Islet precursor cell (in vitro differentiated cells): ENCODE measurements at regions not wholly inside any gene's neighbourhood (a gene's known extent, or its start where the extent isn't known, plus 50 kb on each side); places are given as distances from the start of the nearest gene placed in this dataset.

Source experiments
- DNase-seq: peaks from one replicate; pipeline ENCODE4 v3.0.0-alpha.2; 2018

DNA sequence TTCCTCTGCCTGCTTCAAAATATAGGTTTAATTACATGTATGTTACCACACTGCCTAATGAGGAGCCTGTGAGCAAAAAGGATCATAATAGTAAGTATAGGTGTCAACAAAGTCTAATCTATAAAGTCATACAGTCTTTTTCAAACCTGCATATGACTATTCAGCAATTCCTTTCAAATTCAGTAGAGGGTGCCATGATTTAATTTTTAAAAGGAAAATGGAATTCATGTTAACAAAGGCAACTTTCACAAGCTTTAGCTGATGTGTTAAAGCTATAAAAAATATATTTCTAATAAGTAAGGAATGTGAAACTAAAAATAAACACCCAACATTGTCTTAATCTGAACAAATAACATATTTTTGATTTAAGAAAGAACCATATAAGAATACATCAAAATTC is 52.1 kb downstream of the MPP7 start:
- DNase-seq, result no peak

DNA sequence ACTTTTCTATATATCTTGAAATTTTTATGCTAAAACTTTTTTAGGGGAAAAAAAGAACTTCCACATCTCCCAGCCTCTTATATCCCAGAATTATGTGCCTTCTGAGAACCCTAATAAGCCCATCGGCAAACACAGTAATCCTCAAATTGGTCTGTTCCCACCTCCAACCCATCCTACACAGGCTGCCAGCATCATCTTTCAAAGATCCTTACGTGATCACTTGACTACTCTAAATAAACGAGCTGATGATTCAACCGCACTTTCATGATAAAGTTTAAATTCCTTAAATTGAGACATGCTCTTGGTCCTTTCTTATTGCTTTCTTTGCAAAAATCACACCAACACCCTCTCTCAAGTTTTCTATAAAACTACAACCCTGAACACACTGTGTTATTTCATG is 52.5 kb downstream of the MPP7 start:
- no peak for DNase-seq

DNA sequence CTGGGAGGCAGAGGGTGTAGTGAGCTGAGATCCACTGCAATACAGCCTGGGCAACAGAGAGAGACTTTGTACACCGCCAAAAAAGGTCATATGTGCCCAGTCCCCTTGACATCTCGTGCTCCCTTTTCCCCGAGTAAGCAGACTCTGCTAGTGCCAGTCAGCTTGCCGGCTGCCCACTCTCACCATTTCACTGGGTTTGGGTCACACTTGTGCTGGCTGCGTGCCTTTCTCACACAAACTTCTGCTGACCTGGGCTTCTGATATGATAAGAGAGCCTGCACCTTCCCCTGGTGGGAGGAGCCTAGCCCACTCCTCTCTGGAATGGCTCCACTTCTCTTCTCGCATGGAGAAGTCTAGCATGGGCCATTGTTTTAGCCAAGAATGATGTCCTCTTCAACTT is 53.4 kb downstream of the MPP7 start:
- DNase-seq, result no peak

DNA sequence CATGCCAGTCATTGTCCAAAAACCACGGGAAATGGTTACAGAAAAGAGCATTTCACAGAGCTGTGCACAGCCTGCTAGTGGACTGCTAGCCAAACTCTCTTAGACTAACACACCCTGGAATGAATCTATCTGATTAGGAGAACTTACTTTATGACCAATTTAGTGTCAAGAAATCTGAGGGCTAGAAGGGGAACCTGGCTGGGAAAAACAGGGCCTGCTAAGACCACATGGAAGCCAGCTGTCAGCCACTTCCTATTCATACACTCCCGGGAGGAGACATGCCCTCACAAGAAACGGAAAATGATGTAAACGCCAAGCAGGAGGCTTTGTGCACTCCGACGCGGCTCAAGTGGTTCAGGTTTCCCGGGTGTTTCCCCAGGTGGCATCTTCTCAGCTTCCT is 54.8 kb downstream of the MPP7 start:
- no peak for DNase-seq

DNA sequence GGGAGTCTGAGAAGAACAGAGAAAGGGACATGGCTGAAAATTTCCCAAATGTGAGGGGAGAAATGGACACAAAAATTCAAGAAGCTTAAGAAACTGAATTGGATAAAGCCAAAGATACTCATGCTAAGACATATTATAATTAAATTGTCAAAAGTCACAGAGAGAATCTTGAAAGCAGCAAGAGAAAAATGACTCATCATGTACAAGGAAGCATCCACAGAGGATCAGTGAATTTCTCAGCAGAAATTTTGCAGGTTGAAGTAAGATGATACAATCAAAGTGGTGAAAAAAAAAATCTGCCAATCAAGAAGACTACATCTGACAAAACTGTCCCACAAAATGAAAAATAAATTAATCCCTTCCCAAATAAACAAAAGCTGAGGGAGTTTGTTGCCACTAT is 56.8 kb downstream of the MPP7 start:
- no peak for DNase-seq

DNA sequence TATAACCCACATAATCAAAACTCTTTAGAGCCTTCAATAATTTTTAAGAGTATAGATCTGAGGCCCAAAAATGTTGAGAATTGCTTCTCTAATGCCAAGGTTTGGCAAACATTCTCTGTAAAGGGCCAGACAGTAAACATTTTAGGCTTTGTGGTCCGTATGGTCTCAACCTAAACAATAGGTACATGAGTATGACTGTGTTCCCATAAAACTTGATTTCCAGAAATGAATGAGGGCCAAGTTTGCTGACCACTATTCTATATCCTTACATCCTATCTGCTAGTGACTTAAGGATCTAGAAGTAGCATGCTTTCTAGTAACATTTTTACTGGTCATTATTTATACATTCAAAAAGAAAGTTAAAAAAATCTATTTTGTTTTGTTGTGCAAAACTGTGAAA is 58.9 kb downstream of the MPP7 start:
- no peak for DNase-seq

DNA sequence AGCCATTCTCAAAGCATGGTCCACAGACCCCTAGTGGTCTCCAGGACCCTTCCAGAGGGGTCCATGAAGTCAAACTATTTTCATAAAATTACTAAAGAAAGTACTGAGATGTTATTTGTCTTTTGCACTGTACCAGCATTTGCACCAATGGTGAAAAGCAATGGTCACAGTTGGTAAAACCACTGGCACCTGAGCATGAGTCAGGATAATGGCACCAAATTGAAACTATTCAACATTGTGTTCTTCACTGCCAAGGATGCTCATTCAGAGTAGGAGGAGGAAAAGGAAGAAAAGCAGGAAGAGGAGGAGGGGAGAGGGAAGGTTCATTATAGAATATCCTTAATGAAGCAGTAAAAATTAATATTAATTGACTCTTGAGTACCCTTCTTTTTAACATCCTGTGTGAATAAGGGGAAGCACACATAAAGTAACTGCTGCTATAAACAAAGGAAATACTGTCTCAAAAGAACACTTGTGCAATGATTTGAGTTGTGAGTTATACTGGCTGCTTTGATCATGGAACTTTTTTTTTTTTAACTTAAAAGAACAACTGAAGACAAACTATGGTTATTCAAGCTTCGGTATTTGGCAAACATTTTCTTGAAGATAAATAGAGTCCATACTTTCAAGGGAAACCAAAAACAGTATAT is 60.2 kb downstream of the MPP7 start:
- DNase-seq, result no peak

DNA sequence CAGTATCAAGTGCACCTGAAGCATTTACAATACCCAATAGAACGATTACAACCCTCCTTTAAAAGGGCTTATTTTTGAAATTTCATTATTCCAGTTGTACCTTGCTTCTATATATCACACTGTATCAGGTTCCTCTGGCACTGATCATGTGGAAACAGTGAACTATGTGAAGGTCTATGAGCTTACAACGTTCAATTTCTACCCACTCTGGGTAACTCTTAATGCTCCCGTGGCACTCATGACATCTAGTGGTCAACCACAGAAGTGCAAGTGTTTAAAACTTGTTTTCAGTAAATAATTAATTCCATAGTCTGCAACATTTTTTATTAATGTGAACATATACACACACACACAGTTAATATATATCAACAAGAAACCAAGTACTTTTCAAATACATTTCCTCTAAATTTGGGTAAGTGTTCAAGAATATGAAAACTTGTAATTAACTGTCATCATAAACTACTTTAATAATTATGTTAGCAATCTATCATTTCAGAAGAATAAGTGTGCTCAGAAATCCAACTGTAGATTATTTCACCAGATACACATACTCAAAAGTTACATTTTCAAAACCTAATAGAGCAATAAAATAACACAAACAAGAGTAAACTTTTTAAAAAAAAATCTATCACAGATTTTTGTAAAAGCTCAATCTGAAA is 61.0 kb downstream of the MPP7 start:
- DNase-seq, result no peak

DNA sequence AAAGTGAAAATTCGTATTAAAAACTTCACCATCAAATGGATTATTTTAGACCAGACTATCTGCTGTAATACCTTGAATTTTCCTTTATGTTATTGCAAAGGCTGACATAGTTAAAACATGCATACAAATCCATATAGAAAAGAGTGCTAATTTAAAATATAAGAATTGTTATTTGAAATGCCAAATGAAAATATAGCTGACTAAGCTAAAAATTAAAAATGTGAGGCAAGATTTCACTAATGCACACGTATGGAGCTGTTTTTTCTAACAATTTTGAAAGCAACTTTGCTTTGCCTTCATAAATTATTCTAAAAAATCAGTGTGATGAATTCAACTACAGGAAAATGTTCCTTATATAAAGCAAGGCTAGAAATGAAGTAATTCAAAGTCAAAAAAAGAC is 62.5 kb downstream of the MPP7 start:
- no peak for DNase-seq

DNA sequence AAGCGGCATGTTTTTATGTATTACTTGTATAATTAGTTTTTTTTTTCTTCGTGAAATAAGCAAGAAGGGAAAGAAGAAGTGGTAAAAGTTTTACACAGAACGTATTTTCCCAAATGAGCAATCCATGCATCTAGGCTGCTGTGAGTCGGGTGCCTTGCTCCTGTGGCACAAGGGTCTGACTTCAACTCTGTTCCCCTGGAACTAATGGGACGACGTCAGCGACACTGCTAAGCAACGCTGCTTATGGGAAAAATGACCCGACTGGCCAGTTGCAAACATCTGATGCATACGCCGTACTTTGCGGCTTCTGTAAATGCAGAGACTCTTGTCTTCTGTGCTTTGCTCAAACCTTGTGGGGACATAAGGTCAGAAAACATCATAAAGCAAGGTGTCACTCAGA is 66.3 kb downstream of the MPP7 start:
- no peak for DNase-seq

DNA sequence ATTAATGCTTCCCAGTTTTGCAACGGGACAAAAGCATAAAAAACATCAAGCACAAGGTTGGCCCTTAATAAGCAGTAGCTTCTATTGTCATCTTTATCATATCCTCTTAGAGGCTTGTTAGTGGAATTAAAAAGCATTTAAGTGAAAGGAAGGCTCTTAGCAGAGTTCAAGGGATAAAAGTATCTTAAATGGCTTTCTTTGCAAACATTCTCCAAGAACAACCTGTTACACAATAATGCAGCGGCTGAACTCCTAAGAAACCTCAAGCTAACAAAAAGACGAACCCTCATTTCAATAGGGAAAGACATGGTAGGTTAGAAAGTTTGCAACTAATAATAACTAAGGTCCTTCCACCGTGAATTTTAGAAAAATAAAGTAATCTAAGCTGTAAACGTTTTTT is 82.1 kb downstream of the MPP7 start:
- DNase-seq, result no peak

DNA sequence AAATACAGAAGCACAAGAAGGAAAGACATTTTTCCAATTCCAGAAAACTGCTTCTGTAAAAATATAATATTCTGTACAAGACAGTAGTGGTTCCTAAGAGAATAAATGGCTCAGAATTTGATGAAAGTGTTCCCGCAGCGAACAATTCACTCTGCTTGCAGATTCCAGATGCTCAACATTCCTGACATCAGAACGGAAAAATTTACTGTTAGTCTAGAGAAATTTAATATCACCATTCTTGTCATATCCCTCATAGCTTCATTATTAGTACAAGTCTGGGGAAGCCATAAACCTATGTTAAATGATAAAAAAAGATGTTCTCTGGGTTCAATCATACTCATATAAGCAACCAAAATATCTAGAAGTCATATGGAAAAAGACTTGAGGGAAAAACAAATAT is 83.6 kb downstream of the MPP7 start:
- no peak for DNase-seq

DNA sequence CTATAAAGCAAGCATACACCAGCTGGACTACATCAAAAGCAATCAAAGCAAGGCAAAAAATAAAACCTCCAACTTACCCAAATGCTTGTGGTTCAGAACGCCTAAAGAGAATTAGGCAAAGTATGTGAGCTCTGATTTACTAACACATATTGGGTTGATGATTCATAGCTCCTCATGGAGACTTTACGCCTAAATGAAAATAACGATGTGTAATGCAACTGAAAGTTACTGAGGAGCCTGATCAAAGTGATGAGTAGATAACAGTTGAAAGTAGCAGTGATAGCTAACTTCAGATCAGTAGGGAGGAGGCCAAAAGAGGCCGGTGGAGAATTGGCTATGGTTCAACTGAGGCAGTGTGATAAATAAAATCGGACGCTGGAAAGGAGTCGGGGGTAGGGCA is 85.0 kb downstream of the MPP7 start:
- DNase-seq, result no peak

DNA sequence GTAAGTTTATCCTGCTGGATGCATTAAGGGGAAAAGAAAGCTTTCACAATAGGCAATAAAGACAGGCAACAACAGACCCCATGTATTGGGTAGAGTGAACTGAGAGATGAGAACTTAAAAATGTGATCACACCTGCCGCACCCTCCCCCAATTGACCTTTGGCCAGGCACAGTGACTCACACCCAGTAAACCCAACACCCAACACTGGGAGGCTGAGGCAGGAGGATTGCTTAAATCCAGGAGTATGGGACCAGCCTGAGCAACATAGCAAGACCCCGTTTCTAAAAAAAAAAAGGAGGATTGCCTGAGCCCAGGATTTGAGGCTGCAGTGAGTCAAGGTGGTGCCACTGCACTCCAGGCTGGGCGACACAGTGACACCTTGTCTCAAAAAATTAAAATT is 86.9 kb downstream of the MPP7 start:
- DNase-seq, result no peak

DNA sequence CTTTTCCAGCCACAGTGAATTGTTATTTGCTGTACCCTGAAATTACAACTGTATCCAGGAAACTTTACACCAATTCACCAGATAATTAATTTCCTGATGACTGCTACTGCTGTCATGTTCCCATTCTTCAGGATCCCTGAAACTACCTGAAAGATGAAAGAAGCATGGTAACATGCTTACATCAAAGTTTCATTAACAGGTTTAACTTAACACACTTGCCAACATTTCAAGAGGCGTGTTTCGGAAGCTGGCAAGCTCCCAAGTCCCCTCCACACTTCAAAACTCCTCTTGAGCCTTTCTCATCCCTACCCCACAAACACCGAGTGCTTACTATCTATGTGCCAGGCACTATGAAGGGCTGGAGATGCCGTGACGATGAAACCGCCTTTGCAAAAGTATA is 88.6 kb downstream of the MPP7 start:
- no peak for DNase-seq

DNA sequence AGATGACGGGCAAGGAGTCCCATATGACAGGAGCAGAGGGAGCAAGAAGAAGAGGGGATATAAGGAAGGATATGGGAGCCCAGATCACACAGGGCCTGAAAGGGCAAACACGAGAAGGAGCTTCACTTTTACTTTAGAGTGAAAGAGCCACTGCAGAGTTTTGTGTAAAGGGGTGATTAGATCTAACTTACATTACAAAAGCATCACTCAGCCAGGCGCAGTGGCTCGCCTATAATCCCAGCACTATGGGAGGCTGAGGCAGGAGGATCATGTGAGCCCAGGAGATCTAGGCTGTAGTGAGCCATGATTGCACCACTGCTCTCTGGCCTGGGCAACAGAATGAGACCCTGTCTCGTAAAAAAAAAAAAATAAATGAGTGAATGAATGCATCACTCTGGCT is 91.1 kb downstream of the MPP7 start:
- no peak for DNase-seq

DNA sequence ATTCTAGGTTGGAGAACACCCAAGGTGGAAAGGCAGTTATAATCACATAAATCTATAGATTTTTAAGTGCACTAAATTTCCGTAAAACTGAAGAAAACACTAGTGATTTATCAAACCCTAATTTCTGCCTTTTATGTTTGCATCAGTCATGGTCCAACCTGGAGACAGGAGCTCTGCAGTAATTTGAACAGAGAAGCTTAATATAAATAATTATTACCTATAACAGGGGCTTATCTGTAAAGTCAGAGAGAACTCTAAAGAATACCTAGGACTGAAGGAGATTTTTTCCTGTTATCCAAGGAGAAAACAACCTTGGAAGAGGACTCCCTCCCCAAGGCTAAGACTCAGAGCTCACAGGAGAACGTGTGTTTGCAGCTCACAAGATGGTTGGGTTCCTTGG is 95.1 kb downstream of the MPP7 start:
- no peak for DNase-seq

DNA sequence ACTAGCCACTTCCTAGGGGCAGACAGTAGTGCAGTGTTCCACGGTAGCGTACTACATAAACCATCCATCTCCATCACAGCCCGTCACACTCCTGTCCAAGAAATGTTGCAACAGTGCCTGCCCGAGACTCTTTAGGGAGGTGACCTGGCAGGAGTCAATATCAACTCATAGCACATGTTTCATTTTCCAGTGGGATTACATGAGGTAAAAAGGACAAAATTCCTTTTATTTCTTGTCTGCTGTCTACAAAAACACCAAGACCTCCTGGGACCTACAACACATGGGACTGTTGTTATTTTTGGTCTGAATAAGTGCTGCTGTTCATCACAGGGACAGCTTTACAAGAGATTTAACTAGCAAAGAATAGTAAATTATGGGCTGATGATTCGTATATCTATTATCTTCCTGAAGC is 99.9 kb downstream of the MPP7 start:
- DNase-seq, result no peak

DNA sequence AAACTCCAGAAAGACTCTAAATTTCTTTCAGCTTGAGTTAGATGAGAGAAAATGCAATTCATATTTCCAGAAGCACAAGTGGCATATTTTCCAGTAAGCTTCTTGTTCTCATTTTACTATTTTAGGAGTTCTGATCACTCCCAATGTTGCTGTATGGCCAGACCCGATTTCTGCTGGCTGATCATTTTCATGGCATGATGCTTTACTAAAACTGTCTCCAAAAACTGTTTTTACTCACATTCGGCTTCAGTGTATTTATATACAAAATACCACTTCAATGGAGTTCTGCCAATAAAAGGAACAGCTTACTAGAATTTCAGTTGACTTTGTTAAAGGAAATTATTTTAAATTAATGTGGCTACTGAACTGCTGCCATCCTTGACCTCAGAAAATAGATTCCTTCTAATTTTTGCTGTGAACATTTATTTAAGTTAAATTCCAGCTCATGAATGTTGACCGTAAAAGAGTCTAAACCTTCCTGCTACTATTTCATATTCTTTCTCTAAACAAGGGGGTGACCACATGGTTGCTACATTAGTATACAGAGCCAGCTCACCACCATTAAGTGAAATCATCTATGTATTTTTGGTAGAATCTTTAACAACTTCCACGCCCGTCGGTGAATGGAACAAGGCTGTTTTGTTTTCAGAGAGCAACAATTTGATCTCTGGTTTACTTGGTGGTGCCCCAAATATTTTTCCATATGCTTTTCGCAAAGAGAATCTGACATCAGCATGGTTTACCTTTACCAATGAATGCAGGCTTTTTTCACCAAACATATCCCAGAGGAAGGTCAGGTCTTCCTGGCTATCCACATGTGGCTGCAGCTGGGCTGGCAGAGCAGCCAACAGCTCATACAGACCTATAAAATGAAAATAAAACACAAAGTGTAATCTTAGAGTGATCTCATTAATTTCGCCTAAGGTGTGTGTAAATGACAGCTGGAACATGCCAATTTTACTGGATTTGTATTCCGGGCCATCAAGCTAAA is 101.2 kb downstream of the MPP7 start:
- no peak for DNase-seq

DNA sequence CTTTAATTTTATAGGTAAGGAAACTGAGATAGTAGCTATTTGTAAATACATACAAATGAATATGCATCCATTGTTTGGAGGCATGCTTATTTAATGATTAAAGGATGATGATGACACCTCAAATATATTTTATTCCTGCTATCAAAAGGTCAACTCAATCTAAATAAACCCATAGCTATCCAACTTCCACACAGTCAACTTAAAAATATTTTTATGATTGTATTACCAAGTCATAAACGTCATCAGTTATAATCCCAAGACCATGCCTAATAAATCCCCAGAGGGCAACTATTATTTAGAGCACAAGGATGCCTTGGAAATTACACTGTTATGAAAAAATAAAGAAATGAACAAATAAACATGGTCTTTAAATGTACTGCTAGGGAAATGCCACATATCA is 102.1 kb downstream of the MPP7 start:
- no peak for DNase-seq

DNA sequence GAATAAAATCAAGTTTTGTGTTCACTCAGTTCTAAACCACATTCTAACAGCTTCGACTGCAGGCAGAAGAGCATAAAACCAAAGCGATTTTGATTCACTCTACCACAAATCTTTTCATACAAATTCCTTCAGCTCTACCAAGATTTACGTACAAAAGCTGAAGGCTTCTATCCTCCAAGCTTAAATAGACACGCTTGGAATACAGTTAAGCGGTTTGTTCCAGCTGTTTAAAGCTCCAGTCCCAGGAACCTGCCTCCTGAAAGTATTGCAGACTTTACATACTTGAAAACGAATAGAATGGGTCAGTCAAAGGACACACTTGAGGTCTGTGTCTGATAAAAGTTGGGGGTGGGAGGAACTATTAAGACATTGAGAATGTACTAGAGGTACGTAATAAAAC is 102.9 kb downstream of the MPP7 start:
- DNase-seq, result no peak

DNA sequence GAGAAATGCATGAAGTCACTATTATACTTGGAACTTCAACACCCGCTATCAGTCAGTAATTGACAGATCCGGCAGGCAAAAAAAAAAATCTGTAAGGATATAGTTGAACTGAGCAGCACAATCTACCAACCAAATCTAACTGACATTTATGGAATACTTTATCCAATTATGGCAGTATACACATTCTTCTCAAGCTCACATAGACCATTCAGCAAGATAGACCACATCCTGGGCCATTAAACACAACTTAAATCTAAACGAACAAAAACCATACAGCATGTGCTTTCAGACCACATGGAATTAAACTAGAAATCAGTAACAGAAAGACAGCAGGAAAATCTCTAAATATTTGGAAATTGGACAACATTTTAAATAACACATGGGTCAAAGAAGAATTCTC is 112.7 kb downstream of the MPP7 start:
- no peak for DNase-seq

DNA sequence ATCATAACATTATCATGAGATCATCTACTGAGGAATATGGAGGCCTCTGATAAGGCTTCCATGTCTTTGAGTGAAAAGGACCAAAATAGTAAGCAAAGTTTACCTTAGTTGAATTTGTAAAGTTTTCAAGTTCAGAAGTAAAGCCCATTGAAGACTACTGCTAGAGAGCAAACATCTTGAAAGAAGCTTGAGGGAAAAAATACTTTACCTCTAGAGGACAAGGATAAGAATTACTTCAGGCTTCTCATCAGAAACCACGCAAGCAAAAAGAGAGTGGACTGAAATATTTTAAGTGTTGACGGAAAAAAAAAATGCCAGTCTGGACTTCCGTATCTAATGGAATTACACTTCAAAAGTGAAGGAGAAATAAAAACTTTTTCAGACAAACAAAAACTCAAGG is 114.3 kb downstream of the MPP7 start:
- no peak for DNase-seq
